ENCODE measurements at regions not wholly inside any gene's neighbourhood (a gene's known extent, or its start where the extent isn't known, plus 50 kb on each side); places are given as distances from the start of the nearest gene placed in this dataset.

GRCh38 chr10:128780156-128780761 lies 654.0 kb upstream of the MKI67 start:
- TF ChIP-seq CTCF (IDR thresholded peaks at IDR 0.05) (no peak), POLR2A (IDR thresholded peaks at IDR 0.05) (no peak)

Measured in uterus (tissue), 2 donors.